GM21360 (cell line): ENCODE measurements at regions not wholly inside any gene's neighbourhood (a gene's known extent, or its start where the extent isn't known, plus 50 kb on each side); places are given as distances from the start of the nearest gene placed in this dataset.

ENCODE experiments used
- ATAC-seq: cut with Tn5 transposase; IDR thresholded peaks from one replicate; pipeline ENCODE4 v1.9.1; 2021; ENCODE audit warnings: mild to moderate bottlenecking, moderate library complexity; ENCODE audit not compliant: unreplicated experiment

DNA sequence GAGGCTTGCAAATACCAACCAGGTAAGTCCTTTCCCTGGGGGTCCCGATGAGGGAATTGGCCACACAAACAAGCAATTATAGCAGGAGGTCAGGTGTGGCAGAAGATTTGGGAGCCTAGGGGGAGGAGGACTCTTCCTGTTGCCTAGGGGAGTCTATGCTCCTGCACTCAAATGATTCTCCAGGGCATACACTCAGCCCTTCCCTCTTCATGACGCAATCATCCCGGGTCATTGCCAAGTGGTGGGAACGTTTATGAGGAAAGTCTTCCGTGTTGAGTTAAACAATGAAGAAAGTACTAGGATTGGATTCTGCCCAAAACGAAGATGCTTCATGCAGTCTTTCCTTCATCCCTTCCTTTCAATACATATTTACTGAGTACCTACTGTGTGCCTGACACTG, 186.5 kb upstream of the TSHZ2 start:
- ATAC-seq, result no peak

DNA sequence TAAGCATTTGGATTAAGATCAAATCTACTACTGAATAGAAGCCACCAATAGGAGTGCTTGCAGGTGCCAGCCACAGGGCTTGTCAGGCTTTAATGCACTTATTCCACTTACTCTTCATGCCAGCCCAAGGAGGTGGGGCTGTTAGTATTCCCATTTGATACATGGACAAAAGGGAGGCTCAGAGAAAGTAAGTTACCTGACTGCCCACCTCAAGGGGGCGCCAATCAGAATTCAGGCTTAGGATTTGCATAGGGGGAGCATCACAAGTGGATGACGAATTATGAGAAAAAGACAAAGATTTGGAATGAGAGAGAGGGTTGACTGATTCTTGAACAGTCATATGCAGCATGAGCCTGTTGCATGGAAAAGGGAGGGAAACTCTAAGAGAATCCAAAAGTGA, 188.4 kb upstream of the TSHZ2 start:
- no peak for ATAC-seq

DNA sequence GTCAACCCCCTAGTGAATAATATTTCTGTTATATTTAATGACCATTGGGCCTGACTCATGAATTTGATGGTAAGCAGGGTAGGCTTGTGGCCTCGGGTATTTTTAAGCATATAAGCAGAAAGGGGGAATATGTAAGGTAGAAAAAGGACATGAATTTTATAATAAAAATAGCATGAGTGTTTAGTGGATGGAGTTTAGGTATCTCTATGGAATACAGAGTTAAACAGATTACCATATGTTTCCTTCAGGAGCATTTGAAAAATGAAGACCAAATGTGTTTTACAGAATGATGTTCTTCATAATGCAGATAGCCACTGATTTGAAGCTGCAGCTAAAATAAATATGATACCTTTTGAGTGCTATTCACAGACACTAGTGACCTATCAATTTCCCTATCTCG, 191.7 kb upstream of the TSHZ2 start:
- no peak for ATAC-seq

DNA sequence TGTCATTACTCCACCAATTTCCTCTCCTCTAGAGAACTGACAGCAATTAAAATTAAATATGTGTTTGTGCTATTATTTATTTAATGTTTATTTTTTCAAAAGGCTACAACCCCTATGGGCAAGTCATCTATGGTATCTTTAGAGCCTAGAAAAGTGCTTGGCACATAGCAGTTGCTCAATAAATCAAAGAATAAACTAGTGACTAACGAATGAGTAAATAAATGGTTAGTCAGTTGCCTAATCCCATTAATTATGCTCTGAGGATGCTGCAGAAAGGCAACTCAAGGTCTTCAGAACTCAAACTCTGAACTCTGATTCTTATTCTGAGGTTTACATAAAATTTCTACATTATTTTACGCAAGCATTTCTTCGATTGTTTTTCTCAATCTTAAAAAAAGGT, 193.0 kb upstream of the TSHZ2 start:
- ATAC-seq, result no peak

DNA sequence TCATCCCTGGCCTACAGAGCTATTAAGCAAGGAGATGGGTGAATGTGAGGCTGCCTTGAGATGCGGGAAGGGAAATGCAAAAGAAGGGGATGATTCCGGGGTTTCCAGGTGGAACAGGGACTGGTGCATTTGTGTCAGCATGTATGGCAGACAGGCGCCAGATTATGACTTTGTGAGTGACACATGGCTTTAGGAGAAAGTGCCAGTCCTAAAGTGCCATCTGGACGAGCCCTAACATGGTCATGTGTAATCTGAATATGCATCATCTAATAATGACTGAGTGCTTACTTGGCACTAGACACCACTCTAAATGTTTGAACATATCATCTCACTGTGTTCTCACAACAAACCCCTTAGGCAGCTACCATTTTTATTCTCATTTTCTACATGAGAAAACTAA, 195.0 kb upstream of the TSHZ2 start:
- ATAC-seq, result no peak

DNA sequence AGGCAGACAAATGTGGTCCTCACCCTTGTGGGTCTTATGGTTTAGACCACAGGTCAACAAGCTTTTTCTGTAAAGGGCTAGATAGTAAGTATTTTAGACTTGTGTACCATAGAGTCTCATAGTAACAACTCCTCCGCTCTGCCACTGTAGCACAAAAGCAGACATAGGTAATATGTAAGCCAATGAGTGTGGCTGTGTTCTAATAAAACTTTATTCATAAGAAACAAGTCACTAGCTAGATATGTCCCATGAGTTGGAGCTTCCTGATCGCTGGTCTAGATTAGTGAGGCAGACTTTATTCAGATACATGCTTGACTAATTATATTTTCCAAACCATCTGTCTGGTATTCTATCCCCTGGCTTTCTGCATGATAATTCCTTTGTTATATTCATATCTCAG, 196.4 kb upstream of the TSHZ2 start:
- ATAC-seq, result no peak

DNA sequence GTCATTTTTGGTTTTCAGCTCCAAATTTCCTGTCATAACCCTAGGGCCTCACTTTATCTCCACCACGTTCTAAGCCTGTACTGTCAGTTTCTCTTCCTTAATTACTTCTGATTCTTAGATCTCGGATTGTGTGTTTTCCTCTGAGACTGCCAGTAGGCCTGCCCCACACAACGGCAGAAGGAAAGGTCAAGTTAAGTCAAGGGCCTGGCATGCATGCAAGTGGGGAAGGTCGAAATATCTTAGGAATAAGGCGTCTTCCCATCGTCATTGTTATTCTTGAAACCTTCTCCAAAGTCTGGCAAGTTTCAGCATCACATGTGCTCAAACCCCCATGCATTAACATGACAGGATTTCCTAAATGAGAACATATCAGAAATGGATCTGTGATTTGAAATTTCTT, 203.5 kb upstream of the TSHZ2 start:
- no peak for ATAC-seq

DNA sequence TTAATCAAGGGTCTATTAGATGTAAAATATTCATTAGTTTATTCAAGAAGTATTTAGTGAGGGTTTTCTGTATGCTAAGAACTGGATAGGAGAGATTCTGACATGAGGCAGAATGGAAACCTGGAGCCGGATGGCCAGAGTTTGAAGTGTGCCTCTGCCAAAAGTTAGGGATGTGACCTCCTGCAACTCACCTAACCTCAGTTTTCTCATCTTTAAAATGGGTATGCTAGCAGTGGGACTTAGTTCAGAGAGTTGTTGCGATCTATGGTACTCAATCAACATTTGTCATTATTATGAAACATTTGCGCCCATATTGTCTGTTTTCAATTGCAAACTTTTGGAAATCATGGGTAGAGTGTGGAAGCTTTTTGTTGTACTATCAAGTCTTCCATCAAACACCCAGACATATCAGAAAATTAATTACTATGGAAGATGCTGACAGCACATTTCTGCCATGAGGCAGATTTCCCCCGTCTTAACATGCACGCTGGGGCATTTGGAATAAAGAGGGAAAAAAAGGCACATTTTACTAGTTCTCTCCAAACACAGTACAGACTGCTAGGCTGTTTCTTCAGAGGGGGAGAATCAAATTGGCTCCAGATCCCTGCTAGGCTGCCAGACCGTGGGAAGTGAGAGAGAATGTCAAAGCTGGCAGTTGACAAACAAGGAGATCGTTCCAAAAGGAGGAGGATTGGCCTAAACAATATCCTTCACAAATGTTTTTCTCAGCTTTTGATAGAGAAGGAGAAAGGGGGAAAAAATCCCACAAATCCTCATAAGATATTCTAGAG, 205.3 kb upstream of the TSHZ2 start:
- ATAC-seq, result no peak

DNA sequence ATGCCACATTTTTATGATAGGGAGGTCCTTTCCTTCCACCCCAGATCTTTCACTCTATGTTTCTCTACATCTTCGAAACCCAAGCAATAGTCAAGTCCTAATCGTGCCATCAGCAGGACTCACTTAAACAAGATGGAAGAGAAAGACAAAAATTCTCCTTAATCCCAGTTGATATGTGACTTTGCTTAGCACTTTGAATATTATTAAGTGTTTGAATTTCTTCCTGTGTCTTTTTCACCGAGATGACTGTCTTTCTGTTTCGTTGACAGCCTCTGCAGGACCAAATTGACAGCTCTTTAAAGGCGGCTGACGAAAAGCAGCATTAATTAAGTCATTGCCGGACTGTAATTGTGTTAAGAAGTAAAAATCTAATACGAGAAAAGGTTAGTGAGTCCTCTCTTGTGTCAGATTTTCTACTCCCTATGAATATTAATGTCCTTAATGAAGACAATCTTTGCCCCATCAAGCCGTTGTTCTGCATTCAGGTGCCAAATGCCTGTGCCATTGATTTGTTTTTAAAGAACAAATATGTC, 208.8 kb upstream of the TSHZ2 start:
- no peak for ATAC-seq

DNA sequence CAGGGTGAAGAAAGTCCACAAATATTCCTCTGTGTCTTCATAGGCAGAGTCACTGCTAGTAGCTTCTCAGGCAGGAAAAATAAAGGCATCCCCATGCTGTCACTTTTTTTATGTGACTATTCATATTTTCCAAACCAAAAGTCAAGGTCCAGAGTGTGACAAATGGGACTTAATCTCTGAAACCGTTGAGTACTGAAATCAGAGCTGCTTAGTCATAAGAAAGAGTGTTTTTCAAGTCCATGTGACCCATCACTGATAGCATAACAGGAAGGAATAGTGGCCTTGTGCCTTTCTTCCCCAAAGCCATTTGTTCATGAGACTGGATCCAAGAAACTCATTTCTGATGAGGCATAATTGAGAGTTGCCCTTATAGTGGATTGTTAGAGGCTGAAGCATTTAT, 210.3 kb upstream of the TSHZ2 start:
- no peak for ATAC-seq

DNA sequence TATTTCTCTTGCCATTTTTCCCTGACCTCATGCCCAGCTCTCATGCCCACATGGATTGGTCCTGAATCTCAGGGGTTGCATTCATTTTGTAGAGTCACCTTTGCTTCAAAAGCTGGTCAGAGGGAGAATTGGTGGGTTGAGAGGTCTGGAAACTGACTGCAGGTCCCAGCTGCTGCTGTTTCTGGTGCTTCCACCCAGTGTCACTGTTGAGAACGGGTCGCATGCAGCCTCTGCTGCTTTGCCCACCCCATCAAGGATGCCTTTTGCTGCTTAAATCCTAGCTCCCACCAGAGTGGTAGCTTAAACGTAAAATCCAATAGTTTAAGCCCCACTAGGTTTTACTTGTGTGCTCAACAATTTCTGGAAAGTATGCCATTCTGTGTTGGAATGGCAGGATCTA, 211.4 kb upstream of the TSHZ2 start:
- no peak for ATAC-seq

DNA sequence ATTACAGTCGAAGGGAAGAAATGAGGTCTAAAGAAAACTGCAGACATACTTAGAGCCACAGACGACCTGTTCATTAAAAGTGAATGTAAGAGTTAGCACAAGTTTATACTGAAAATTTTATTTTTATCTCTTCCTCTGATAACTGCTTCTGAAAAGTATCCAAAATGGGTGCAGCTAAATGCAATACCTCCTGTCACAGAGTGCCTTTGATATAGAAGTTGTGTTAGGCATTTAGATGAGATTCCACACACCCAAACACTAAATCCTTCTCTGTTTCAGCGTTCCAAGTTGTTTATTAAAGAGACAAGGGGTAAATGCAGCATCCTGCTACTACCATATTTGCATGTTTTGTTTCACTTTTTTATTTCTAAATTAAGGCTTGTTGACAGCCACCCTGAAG, 214.7 kb upstream of the TSHZ2 start:
- ATAC-seq, result no peak

DNA sequence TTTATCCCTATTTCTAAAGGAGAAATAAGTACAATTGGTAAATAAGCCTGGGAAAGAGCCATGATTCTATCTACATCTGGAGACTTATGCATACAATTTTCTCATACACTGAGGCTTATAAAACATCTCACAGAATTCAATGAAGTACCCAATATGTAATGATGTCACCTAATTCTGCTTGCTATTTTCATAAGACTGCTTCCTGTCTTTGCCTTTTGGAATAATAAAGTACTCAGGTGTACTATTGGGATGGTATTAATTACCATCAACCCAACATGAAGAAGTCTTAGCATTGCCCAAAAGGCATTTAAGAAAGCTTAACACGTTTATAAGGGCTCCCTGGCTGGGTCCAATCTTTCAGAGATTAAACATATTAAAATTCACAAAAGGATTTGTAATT, 216.4 kb upstream of the TSHZ2 start:
- no peak for ATAC-seq

DNA sequence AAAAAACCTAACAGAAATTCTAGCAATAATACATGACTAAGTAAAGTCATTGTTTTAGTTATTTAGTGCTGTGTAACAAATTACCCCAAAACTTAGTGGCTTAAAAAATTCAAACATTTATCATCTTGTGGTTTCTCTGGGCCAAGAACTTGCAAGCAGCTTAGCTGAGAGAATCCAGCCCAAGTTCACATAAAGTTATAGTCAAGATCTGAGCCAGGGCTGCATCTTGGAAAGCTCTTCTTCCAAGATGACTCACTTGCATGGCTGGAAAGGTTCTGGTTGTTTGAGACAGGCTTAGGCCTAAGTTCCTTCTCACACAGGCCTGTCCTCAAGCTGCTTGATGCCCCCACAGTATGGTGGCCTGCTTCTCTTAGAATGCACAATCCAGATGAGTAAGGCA, 217.8 kb upstream of the TSHZ2 start:
- ATAC-seq, result no peak

DNA sequence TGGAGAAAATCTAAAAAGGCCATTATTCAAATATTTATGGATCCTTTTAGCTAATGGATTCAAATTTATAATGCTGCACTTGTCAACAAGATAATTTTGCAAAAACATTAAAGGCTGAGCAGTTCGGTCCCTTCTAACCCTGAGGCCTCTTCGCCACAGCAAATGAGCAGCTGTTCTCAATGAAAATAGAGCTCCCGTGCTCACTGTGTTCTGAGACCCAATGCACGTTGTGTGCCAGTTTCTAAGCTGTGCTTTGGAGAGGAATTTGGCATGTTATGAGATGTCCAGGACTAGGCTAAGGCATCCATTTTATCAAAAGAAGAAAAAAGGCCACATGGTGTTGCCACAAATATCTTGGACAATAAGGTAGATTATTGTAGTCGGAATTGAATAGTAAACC, 220.1 kb upstream of the TSHZ2 start:
- ATAC-seq, result no peak

DNA sequence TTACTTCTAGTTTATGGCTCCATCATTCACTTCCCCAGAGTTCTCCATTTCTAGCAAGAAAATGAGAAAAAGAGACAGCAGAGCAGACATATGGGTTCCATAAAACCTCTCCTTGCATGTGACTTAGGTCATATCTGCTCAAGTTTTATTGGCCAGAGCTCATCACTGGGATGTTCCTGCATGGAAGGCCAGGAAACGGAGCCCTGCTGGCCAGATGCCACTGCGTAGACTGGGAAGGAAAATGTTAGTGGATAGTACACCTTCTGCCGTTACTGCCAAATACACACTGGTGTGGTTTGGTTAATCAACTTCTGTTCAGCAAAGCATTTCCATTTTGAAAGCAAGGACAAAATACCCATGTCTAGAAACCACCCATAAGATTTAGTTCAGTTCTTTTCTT, 220.6 kb upstream of the TSHZ2 start:
- no peak for ATAC-seq

DNA sequence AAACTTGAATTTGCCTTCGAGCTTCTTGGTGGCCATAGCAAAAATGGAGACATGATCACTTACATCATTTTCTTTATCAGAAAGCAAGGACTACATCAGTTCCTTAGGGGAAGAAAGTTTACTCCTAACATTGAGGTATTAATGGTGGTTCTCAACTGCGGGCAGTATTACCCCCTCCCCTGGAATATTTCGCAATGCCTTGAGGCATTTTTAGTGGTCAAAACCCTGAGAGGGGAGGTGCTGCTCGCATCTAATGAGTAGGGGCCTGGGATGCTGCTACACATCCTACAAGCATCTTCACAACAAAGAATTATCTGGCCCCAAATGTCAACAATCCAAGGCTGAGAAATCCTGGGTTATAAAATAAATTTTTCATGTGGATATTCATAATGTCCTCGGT, 222.2 kb upstream of the TSHZ2 start:
- ATAC-seq, result no peak

DNA sequence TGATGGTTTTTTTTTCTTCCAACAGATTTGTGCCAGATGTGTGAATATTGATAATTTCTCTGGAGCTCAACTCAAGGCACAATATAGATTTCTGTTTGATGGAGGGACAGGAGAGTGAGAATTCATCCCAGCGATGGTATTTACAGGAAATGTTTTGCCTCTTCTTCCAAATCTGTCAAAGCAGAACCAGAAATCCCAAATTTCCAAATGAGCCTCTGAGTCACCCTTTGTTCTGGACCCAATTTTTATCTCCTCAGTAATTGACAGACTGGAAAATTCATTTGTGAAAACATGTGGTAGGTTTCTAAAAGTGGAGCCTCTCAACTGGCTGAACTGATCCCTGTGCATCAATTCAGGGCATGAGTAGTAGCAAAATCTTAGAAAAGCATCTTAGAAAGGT, 223.2 kb upstream of the TSHZ2 start:
- ATAC-seq, result no peak

DNA sequence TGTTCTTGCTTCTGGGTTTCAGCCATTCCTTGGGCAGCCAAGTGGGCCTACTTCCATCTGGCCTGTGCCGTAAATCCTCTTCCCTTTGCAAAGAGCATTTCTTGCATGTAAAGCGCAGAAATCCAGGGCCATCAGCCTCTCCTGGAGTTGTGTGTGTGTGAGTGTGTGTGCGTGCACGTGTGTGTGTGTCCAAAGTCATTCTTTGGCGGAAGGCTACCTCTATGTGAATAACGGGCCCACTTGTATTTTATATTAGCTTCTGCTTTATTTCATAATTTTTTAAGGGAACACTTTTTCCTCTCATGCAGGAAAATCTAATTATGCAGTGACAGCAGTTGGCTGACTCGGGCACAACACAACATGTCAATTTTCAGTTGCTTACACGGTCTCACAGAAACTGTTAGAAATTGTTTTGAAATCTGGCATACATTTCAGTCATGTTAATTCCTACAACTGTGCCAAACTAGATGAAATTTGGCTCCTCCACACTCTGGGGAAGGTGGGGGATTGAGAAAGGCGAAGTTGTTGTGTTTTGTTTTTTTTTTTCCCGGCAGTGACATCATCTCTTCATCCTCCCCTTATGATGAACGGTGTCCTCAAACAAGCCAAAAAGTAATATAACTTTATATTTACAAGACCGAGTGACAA, 223.7 kb upstream of the TSHZ2 start:
- no peak for ATAC-seq

DNA sequence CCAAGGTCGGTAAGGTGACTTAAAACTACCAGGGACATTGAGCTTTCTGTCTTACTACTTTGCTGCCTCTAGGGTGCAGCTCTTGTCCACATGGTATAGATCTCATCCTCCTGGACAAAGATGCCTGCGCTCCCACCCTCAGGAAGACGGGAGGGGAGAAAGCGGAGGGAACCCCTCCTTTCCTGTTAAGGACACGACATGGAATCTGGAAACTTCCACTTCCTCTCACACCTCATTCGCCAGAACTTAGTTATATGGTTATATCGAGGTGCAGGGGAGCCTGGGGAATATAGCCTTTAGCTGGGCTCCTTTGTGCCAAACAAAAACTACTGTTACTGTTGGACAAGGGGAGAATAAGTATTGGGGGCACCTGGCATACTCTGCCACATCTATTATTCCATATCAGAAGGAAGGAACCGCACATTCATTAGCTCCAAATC, 224.3 kb upstream of the TSHZ2 start:
- no peak for ATAC-seq

DNA sequence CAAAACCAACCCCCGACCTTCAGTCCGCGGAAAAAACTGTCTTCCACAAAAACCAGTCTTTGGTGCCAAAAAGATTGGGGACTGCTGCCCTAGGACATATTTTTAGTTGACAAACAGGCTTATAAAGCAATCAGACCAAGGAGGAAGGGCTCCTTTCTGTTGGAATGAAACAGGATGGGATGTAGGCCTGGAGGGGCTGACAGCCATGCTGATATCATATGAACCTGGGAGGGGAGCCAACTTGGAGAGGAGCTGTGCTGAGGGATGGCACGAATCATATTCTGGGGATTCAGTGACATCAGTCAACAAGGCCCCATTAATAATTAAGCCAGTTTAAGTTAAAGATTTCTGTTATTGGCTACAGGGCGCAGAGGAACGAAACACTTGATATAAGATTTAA, 225.4 kb upstream of the TSHZ2 start:
- no peak for ATAC-seq

DNA sequence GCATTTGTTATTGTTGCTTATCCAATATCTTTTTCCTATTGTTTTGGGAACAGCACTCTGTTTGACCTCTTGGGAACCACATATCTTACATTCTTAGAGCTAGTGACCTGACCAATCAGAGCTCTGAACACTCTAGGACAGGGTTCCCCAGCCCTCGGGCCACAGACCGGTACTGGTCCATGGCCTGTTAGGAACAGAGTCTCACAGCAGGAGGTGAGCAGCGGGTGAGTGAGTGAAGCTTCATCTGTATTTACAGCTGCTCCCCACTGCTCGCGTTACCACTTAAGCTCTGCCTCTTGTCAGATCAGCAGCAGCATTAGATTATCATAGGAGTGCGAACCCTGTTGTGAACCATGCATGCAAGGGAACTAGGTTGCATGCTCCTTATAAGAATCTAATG, 226.0 kb upstream of the TSHZ2 start:
- ATAC-seq, result no peak

DNA sequence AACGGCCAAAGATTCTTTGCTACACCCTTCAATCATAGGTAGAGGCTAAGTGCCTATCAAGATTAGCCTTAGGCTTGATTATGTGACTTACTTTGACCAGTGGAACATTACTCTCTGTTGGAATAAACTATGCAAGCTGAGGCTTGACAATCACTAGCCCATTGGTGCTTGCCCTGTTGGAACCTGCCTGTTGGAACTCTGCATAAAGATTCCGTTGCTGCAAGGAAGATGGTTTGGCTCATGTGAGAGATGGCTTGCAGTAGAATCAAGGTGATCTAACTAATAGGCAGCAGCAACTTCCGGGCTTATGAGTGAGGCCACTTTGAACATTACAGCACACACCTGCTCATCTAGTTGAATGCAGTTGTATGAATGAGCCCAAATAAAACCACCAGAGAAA, 227.7 kb upstream of the TSHZ2 start:
- ATAC-seq, result no peak
